HG02571 (cell line): ENCODE measurements at regions not wholly inside any gene's neighbourhood (a gene's known extent, or its start where the extent isn't known, plus 50 kb on each side); places are given as distances from the start of the nearest gene placed in this dataset.

ENCODE experiments used
- ATAC-seq: cut with Tn5 transposase; IDR thresholded peaks from one replicate; pipeline ENCODE4 v1.9.1; 2021; ENCODE audit warnings: mild to moderate bottlenecking, moderate library complexity; ENCODE audit not compliant: unreplicated experiment

GRCh38 chr2:7666596-7667259 lies 749.5 kb downstream of the RNF144A start:
- no peak for ATAC-seq

DNA sequence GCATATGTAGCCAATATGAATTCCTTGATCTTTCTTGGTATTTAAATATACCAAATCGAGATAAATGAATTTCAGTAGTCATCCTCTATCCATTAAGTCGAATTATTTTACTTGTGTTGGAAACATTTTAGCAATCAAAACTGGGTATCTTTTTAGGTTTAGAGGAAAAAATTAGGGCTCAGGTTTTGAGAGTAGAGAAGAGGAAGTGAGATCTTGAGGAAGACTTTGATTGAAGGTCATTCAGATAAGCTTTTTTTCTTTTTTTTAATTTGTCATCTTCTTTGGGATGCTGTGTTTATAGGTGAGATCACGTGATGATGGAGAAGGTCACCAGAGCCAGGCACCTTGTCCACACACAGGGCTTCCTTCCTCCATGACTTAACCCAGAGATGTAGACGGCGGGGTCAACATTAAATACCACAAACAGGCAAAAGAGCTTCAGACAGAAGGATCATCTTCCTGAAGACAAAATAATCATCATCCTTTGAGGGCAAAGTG lies 750.1 kb downstream of the RNF144A start:
- no peak for ATAC-seq

DNA sequence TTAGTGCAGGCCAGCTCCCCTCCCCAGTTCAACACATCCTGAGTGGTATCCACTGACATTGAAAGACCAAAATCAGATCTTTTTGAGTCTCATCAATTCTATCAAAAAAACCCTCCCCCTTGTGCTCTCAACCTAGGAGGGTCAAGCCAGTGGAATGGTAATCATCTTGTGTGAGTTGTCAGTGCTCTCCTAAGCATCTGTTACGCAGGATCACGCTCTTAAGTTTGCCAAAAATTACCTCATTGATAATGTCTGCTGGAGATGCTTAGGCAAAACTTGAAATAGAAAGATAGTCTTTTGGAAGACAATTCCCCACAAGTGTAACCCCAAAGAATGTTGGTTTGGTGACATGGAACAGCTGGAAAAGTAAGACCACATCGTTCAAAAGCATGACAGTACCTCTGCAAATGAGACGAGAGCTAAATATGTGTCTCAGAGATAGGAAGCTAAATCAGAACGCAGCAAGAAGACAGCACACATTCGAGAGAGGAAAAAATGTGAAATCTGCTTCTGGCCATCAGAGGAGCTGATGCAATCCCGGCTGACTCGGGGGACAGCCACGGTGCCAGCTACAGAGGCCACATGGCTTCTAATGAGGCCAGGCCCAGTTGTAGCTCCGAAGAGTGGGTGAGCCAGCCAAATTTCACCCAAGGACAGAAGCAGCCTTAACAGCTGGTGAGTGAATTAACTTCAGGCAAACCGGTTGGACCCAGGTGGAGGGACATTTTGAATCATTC lies 753.9 kb downstream of the RNF144A start:
- ATAC-seq: no peak

- no peak for ATAC-seq
These were observed 754.9 kb downstream of the RNF144A start for GRCh38 chr2:7672027-7672684.

- no peak for ATAC-seq
These were observed 755.5 kb downstream of the RNF144A start for GRCh38 chr2:7672685-7673071.

DNA sequence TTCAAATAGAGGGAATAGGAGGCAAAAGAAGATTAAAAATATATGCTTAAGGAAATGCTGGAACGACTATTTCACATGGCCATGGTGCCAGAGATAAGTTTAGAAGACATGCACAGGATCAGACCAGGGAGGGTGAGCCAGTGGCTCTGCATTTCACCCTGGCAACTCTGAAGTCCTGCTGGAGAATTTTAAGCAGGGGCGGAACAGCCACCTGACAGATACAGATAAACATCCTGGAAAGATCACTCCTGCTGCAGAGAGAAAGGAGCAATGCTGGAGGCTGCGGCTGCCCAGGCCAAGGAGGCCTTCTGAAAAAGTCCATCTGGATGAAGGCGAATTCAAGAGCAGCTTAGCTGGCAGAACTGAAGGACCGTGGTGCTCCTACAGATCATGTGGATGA lies 755.9 kb downstream of the RNF144A start:
- no peak for ATAC-seq

DNA sequence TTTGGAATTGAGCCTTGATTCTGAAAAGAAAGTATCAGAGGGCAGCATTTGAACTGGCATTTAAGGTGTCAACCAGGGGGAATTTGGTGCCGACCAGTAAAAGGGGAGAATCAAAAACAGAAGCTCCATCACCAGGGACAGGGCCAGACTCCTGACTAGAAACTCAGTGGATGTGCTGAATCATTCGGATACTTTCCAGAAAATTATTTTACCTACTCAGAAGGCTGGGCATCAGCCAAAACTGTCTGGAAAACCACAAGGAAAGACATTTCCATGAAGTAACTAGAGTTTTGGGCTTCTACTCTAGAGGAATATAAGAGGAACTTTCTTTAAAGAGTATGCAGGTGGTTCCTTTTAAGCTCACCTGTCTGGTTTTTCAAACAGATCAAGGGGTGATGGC lies 756.6 kb downstream of the RNF144A start:
- ATAC-seq: no peak

GRCh38 chr2:7674606-7675005 lies 757.4 kb downstream of the RNF144A start:
- ATAC-seq: no peak

DNA sequence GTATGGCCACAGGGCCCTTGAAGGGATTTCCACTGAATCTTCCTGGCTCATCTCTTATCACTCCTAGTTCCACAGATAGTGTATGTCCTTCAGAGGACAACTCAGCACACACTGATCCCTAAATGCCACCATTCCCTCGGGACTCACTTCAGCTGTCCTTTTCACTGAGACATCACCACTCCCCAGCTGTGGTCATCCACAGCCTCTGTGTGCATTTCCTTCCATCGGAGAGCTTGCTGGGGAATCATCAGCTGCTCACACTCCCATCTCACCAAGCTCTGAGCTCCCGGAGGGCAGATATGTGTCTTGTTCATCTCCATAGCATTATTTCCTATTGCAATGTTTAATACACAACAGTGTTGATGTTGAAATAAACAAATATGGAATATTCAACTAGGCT lies 759.5 kb downstream of the RNF144A start:
- ATAC-seq: no peak

DNA sequence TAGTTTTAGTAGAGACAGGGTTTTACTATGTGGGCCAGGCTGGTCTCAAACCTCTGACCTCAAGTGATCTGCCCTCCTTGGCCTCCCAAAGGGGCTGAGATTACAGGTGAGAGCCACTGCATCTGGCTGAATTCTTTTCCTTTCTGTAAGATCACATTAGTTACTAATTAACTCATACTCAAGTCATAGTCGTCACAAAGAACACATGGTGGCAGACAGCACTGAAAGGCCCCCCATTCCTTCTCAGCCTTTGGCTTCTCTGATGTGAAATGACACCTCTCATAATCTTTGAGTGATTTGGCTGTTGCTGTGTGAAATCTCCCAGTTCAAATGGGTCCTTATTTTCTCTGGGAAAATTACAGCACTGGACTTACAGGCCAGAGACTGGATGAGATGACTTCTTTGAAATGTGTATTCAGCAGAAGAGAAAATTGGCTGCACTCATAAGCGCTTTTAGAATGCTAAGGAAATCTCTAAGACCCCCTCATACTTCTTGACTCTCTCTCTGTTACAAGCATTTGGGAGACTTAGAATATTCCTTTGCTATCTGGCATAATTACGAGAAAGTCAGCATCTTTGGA lies 764.8 kb downstream of the RNF144A start:
- ATAC-seq: no peak

- no peak for ATAC-seq
These were observed 766.0 kb downstream of the RNF144A start for GRCh38 chr2:7683196-7683595.

GRCh38 chr2:7683708-7684107 lies 766.5 kb downstream of the RNF144A start:
- no peak for ATAC-seq

GRCh38 chr2:7685342-7686015 lies 768.3 kb downstream of the RNF144A start:
- ATAC-seq: no peak

GRCh38 chr2:7686016-7686385 lies 768.8 kb downstream of the RNF144A start:
- no peak for ATAC-seq

DNA sequence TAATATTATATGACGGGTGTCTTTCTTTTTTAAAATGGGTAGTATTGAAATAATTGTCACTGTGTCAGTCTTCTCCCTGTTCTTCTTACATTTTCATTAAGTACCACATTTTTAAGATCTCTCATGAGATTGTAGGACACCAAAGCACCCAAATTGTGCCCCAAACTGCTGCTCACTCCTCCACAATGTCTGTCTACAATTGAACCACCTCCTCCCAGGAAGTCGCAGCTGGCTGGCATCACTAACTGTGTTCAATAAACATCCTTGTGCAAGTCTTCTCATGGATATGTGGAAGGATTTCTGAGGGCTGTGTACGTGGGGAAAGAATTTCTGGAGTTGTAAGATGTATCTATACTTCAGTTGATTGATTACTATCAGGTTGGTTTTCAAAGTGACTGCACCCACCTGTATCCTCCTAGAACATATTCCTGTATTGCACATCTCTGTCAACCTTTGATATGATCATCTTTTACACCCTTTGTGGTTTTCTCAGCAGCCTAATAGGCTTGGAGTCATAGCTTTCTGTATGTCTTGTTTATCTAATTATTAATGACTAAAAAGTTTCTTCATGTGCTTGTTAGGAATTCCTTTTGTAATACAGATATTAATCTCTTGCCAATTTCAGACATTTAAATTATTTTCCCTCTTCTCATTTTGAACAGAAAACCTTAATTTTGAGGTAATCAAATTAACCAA lies 774.9 kb downstream of the RNF144A start:
- ATAC-seq: no peak

- ATAC-seq: no peak
These were observed 775.5 kb downstream of the RNF144A start for GRCh38 chr2:7692657-7693161.

- no peak for ATAC-seq
These were observed 776.2 kb downstream of the RNF144A start for GRCh38 chr2:7693246-7694075.

DNA sequence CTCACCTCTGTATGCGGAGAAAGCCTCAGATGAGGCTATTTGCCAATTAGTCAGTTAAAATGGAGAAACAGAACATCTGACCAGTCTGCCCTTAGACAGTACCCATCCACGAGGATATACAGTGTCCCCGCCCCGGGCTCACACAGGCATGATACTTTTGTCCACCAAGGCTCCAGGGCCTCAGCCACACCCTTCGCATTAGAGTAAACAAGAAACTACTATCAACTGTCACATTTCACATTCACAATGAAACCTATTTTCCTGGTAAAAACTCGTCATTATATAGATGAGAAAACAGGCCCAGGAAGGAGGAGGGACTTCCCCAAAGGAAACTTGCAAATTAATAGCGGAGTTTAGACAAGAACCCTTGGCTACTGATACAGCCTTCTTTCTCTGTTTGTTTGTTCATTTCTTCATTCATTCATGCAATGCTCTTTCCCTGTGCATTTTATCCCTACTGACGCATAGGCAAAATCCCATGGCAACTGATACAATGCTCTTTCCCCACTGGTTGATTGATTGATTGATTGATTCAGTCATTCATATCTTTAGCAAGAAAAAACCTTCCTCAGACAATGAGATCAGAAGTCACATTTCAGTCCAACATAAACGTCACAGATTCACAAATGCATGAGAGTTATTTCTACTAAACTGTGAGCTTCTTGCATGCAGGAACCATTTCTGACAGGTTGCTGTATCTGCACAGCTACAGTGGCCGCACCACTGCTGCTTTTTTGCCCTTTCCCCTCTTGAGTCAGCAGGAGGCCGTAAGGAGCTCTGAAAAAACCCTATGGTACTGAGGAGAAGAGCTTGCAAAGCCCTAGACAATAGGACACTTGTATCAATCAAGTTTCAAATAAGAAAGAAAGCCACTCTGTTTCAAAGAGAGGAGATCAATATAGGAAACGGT lies 777.1 kb downstream of the RNF144A start:
- ATAC-seq: no peak
